Posterior cingulate gyrus (tissue), 11 donors: ENCODE measurements at regions not wholly inside any gene's neighbourhood (a gene's known extent, or its start where the extent isn't known, plus 50 kb on each side); places are given as distances from the start of the nearest gene placed in this dataset.
A peak's percentile ranks its signal among the peaks of the same experiment; 100 is the strongest.

Source experiments
- DNase-seq, 10 donors: peaks; one replicate each; pipeline versions ENCODE4 v3.0.0 to v3.0.0-alpha.2; 2020 to 2021; ENCODE audit warnings: mixed read lengths in 3 of 10
- intact Hi-C: fragments of 100-400 bp; cut with DNase I; formaldehyde crosslinking; loops from one replicate; pipeline ENCODE4 v1.15.1; 2023

GRCh38 chr4:111869339-111869738 lies 275.9 kb upstream of the FAM241A start:
- no peak for DNase-seq
- intact Hi-C loops: no loop called here

GRCh38 chr4:111871802-111872201 lies 273.5 kb upstream of the FAM241A start:
- DNase-seq: no peak
- intact Hi-C loops: no loop called here

GRCh38 chr4:111873801-111874200 lies 271.5 kb upstream of the FAM241A start:
- no peak for DNase-seq
- intact Hi-C loops: no loop called here

GRCh38 chr4:111879539-111879938 lies 265.7 kb upstream of the FAM241A start:
- intact Hi-C loops: no loop called here

GRCh38 chr4:111880116-111880515 lies 265.1 kb upstream of the FAM241A start:
- intact Hi-C loops: no loop called here
- DNase-seq: no peak

More at GRCh38 chr4:111879539-111879938, 265.7 kb upstream of the FAM241A start:
- DNase-seq: no peak

GRCh38 chr4:111883557-111883999 lies 261.7 kb upstream of the FAM241A start:
- intact Hi-C loops: no loop called here
- no peak for DNase-seq

GRCh38 chr4:111890412-111890811 lies 254.8 kb upstream of the FAM241A start:
- DNase-seq: no peak
- intact Hi-C loops: no loop called here

GRCh38 chr4:111905511-111905910 lies 239.7 kb upstream of the FAM241A start:
- intact Hi-C loops: no loop called here
- no peak for DNase-seq

GRCh38 chr4:111919639-111920038 lies 225.6 kb upstream of the FAM241A start:
- DNase-seq: no peak
- intact Hi-C loops: no loop called here

GRCh38 chr4:111921714-111922113 lies 223.5 kb upstream of the FAM241A start:
- intact Hi-C loops: no loop called here
- no peak for DNase-seq

- intact Hi-C loops: no loop called here
- no peak for DNase-seq
Observed at GRCh38 chr4:111923786-111924185, 221.5 kb upstream of the FAM241A start.

- intact Hi-C loops: no loop called here
- no peak for DNase-seq
Observed at GRCh38 chr4:111924696-111925095, 220.6 kb upstream of the FAM241A start.

GRCh38 chr4:111930659-111931058 lies 214.6 kb upstream of the FAM241A start:
- intact Hi-C loops: no loop called here
- DNase-seq: no peak

- intact Hi-C loops: no loop called here
- DNase-seq: no peak
Observed at GRCh38 chr4:111933703-111934102, 211.6 kb upstream of the FAM241A start.

- intact Hi-C loops: no loop called here
- DNase-seq: no peak
Observed at GRCh38 chr4:111934314-111934713, 210.9 kb upstream of the FAM241A start.

- no peak for DNase-seq
- intact Hi-C loops: no loop called here
Observed at GRCh38 chr4:111937368-111937767, 207.9 kb upstream of the FAM241A start.

GRCh38 chr4:111941957-111942356 lies 203.3 kb upstream of the FAM241A start:
- intact Hi-C loops: no loop called here
- no peak for DNase-seq

GRCh38 chr4:111943796-111944203 lies 201.5 kb upstream of the FAM241A start:
- peak in 3 of 10 donors; percentile 27 to 70 (median 66) for DNase-seq
- intact Hi-C loops: no loop called here

- no peak for DNase-seq
- intact Hi-C loops: no loop called here
Observed at GRCh38 chr4:111945014-111945413, 200.2 kb upstream of the FAM241A start.

GRCh38 chr4:111946800-111947199 lies 198.5 kb upstream of the FAM241A start:
- intact Hi-C loops: no loop called here
- DNase-seq: no peak

GRCh38 chr4:111952688-111953087 lies 192.6 kb upstream of the FAM241A start:
- intact Hi-C loops: no loop called here
- DNase-seq: no peak

- DNase-seq: no peak
- intact Hi-C loops: no loop called here
Observed at GRCh38 chr4:111954550-111954949, 190.7 kb upstream of the FAM241A start.

- DNase-seq: no peak
- intact Hi-C loops: no loop called here
Observed at GRCh38 chr4:111955001-111955400, 190.3 kb upstream of the FAM241A start.
